Right lobe of liver (tissue), 4 donors: ENCODE measurements at regions not wholly inside any gene's neighbourhood (a gene's known extent, or its start where the extent isn't known, plus 50 kb on each side); places are given as distances from the start of the nearest gene placed in this dataset.

Source experiments
- POLR2A ChIP-seq: fragments of 450-650 bp; IDR thresholded peaks from one replicate; pipeline ENCODE4 v1.6.1; 2017; ENCODE audit warnings: antibody characterized with exemption, mild to moderate bottlenecking
- TF ChIP-seq, protein P1 (sequence below), 4 donors: fragments of 200-600 bp in 3 of 4; fragments of 450-650 bp in 1 of 4; IDR thresholded peaks; one replicate each; pipeline versions ENCODE4 v1.5.1 to v1.8.0; 2016 to 2022; ENCODE audit warnings: antibody characterized with exemption in 4 of 4, mild to moderate bottlenecking in 2 of 4
- donor health status: DM: no; HTN: no; CAD: no.
- donor health status: DM: no; HTN: no; CAD: no.
- donor health status: DM: no; HTN: yes; CAD: no.

DNA sequence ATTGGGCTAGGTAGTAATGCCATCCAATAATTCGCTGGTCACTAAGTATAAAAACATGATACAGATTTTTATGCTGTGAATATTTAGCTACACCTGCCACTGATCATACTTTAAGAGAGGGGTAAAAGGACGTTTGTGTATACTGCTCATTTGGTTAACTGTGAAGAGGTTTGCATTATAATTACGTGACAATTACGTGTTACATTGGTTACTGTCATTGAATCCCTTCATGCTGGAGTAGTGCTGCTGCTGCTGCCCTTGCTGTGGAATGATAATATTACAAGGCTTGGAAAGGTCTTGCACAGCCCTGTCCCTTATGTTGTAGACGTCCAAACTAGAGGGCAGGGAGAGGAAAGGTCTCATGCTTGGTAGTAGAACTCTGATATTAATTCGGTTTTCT, 312.2 kb upstream of the ATP2B1 start:
- TF ChIP-seq, protein P1, sequence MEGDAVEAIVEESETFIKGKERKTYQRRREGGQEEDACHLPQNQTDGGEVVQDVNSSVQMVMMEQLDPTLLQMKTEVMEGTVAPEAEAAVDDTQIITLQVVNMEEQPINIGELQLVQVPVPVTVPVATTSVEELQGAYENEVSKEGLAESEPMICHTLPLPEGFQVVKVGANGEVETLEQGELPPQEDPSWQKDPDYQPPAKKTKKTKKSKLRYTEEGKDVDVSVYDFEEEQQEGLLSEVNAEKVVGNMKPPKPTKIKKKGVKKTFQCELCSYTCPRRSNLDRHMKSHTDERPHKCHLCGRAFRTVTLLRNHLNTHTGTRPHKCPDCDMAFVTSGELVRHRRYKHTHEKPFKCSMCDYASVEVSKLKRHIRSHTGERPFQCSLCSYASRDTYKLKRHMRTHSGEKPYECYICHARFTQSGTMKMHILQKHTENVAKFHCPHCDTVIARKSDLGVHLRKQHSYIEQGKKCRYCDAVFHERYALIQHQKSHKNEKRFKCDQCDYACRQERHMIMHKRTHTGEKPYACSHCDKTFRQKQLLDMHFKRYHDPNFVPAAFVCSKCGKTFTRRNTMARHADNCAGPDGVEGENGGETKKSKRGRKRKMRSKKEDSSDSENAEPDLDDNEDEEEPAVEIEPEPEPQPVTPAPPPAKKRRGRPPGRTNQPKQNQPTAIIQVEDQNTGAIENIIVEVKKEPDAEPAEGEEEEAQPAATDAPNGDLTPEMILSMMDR (IDR thresholded peaks at IDR 0.05) = no peak
- no peak for TF ChIP-seq POLR2A
